ENCODE measurements at regions not wholly inside any gene's neighbourhood (a gene's known extent, or its start where the extent isn't known, plus 50 kb on each side); places are given as distances from the start of the nearest gene placed in this dataset.

DNA sequence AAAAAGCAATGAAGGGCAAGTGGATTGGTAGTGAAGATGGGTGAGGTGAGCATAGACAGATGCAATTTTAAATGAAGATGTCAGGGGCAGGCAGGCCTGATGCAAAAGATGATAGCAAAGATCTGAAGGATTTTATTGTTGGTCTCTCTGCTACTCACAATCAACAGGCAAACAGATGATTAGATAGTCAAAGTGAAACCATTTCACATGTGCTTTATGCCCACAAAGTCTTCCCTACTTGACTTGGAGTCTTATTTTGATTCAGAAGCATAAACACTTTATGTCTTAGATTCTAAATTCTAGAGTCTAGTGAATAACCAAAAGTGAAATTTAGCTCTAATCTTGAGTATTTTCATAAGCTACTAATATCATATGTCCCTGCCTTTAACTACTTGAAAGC, 153.8 kb upstream of the HNRNPA3 start:
- Mint-ChIP-seq H3K36me3 (ENCODE audit: unreplicated experiment) (no peaks in the 10 kb centered on the region), H3K4me1 (ENCODE audit: low read depth, unreplicated experiment) (no peaks in the 10 kb centered on the region), H3K9me3 (ENCODE audit: unreplicated experiment) (no peaks in the 10 kb centered on the region), H3K27me3 (ENCODE audit: unreplicated experiment) (no peaks in the 10 kb centered on the region), H3K4me3 (ENCODE audit: unreplicated experiment) (no peak overlapping the region), H3K27ac (ENCODE audit: unreplicated experiment) (no peak overlapping the region)
- TF ChIP-seq, protein P1, sequence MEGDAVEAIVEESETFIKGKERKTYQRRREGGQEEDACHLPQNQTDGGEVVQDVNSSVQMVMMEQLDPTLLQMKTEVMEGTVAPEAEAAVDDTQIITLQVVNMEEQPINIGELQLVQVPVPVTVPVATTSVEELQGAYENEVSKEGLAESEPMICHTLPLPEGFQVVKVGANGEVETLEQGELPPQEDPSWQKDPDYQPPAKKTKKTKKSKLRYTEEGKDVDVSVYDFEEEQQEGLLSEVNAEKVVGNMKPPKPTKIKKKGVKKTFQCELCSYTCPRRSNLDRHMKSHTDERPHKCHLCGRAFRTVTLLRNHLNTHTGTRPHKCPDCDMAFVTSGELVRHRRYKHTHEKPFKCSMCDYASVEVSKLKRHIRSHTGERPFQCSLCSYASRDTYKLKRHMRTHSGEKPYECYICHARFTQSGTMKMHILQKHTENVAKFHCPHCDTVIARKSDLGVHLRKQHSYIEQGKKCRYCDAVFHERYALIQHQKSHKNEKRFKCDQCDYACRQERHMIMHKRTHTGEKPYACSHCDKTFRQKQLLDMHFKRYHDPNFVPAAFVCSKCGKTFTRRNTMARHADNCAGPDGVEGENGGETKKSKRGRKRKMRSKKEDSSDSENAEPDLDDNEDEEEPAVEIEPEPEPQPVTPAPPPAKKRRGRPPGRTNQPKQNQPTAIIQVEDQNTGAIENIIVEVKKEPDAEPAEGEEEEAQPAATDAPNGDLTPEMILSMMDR (IDR thresholded peaks at IDR 0.05; ENCODE audit: partially characterized antibody, unreplicated experiment) = no peak
- DNase-seq = no peak

DNA sequence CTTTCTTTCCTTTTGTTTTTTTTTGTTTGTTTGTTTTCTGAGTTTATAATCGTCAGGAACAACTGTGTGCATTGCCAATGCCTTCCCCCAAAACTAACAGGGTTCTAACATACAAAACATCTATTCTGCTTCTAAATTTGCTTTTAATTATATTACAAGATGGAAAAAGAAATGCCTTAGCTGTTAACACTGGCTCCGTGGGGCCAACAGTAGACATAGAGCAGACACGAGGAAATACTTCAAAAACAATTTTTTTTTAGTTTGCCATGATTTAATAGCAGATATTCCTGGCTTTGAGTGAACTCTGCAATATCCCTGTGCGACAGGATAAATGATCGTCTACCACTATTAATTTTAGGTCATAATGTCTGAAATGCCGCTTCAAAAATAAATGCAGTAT, 153.3 kb upstream of the HNRNPA3 start:
- Mint-ChIP-seq H3K27ac (ENCODE audit: unreplicated experiment) (no peak overlapping the region), H3K4me1 (ENCODE audit: low read depth, unreplicated experiment) (no peaks in the 10 kb centered on the region), H3K36me3 (ENCODE audit: unreplicated experiment) (no peaks in the 10 kb centered on the region), H3K9me3 (ENCODE audit: unreplicated experiment) (no peaks in the 10 kb centered on the region), H3K27me3 (ENCODE audit: unreplicated experiment) (no peaks in the 10 kb centered on the region), H3K4me3 (ENCODE audit: unreplicated experiment) (no peak overlapping the region)
- TF ChIP-seq, protein P1 (IDR thresholded peaks at IDR 0.05; ENCODE audit: partially characterized antibody, unreplicated experiment) = no peak
- DNase-seq = no peak

DNA sequence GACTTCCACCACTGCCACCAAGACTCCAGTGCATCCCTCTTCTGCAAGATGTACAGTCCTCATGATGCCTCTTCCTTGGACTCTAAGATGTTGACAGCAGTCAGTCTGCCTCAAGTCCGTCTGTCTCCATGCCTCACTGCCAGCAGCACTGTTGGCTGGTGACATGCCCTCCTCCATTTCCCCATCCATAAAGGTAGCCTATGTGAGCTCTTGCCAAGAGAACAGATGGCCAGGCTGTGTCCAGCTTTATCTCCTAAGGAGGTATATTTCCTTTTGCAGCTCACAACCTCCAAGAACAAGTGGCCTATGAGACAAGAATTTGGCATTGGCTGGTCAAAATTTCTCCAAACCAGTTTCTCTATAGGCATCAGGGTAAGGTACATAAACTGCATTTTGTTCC, 149.3 kb upstream of the HNRNPA3 start:
- TF ChIP-seq, protein P1 (IDR thresholded peaks at IDR 0.05; ENCODE audit: partially characterized antibody, unreplicated experiment) = no peak
- DNase-seq = no peak
- H3K27me3 Mint-ChIP-seq (ENCODE audit: unreplicated experiment) = no peaks in the 10 kb centered on the region
- H3K27ac Mint-ChIP-seq (ENCODE audit: unreplicated experiment) = no peak overlapping the region
- H3K9me3 Mint-ChIP-seq (ENCODE audit: unreplicated experiment) = no peaks in the 10 kb centered on the region
- H3K4me3 Mint-ChIP-seq (ENCODE audit: unreplicated experiment) = no peak overlapping the region
- H3K36me3 Mint-ChIP-seq (ENCODE audit: unreplicated experiment) = no peaks in the 10 kb centered on the region
- H3K4me1 Mint-ChIP-seq (ENCODE audit: low read depth, unreplicated experiment) = no peaks in the 10 kb centered on the region

DNA sequence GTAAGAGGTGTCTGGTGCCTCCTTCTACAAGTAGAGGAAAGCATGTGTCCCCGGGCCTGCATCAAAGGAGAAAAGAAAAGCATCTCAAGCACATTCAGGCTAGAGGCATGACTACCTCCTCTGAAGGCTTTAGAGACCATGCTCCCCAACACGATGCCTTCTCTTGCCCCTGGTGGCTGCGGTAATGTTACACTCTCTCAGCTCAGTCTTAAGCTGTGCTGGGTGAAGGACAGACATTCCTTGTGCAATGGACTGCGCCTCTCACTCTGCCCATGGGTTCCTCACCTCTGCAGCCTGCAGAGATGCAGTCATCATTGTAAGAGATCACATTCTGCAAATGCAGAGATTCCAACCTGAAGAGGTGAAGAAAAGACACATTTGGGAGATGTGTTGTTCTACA, 148.2 kb upstream of the HNRNPA3 start:
- Mint-ChIP-seq H3K4me1 (ENCODE audit: low read depth, unreplicated experiment) (no peaks in the 10 kb centered on the region), H3K27ac (ENCODE audit: unreplicated experiment) (no peak overlapping the region), H3K36me3 (ENCODE audit: unreplicated experiment) (no peaks in the 10 kb centered on the region), H3K27me3 (ENCODE audit: unreplicated experiment) (no peaks in the 10 kb centered on the region), H3K9me3 (ENCODE audit: unreplicated experiment) (no peaks in the 10 kb centered on the region), H3K4me3 (ENCODE audit: unreplicated experiment) (no peak overlapping the region)
- TF ChIP-seq, protein P1 (IDR thresholded peaks at IDR 0.05; ENCODE audit: partially characterized antibody, unreplicated experiment) = no peak
- no peak for DNase-seq

DNA sequence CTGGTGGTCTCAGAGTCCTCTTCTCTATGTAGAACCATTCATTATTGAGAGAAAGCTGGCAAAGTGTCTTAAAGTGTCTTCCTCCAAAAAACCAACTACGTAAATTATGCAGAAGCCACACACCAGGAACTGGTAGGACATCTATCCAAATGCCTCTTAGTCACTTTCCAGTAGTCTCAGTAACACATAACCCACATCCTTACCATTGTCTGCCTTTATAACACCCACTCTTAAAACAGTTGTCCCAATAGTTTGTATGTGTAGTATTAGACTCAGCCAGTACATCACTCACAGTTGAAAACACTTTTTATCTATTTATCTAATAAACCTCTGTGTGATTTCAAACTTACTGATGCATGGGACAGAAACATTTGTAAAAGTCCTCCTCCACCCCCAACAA, 143.6 kb upstream of the HNRNPA3 start:
- no peak overlapping the region for H3K27ac Mint-ChIP-seq (ENCODE audit: unreplicated experiment)
- no peak overlapping the region for H3K4me3 Mint-ChIP-seq (ENCODE audit: unreplicated experiment)
- no peaks in the 10 kb centered on the region for H3K36me3 Mint-ChIP-seq (ENCODE audit: unreplicated experiment)
- TF ChIP-seq, protein P1 (IDR thresholded peaks at IDR 0.05; ENCODE audit: partially characterized antibody, unreplicated experiment) = no peak
- no peak for DNase-seq
- no peaks in the 10 kb centered on the region for H3K27me3 Mint-ChIP-seq (ENCODE audit: unreplicated experiment)
- no peaks in the 10 kb centered on the region for H3K9me3 Mint-ChIP-seq (ENCODE audit: unreplicated experiment)
- no peaks in the 10 kb centered on the region for H3K4me1 Mint-ChIP-seq (ENCODE audit: low read depth, unreplicated experiment)
